ENCODE measurements at regions not wholly inside any gene's neighbourhood (a gene's known extent, or its start where the extent isn't known, plus 50 kb on each side); places are given as distances from the start of the nearest gene placed in this dataset.

GRCh38 chr22:26957176-26957575 lies 299.8 kb downstream of the MIAT start:
- H2AFZ ChIP-seq (ENCODE audit: low read length), result no peak overlapping the region
- H4K5ac ChIP-seq (ENCODE audit: insufficient read length, low read depth, low read length), result no peak overlapping the region
- H4K8ac ChIP-seq (replicated peaks; ENCODE audit: insufficient read length, low read depth, low read length), result no peak overlapping the region
- peaks cover 14% of the 10 kb centered on the region for H3K4me1 ChIP-seq (ENCODE audit: insufficient read depth, low read length)
- H2BK12ac ChIP-seq (ENCODE audit: insufficient read length, low read depth, low read length), result no peak overlapping the region
- no peak overlapping the region for H3K14ac ChIP-seq (ENCODE audit: insufficient read depth, low read length)
- H3K79me2 ChIP-seq (ENCODE audit: insufficient read depth, low read length), result no peaks in the 10 kb centered on the region
- H2BK120ac ChIP-seq (ENCODE audit: low read depth, low read length, poor library complexity, severe bottlenecking), result no peak overlapping the region
- H3K23ac ChIP-seq (ENCODE audit: insufficient read length, low read depth, low read length), result no peak overlapping the region
- no peak overlapping the region for H3K4me3 Mint-ChIP-seq
- H3K9me3 ChIP-seq (ENCODE audit: control insufficient read depth, low read depth, low read length), result no peaks in the 10 kb centered on the region
- no peak overlapping the region for H3K27ac Mint-ChIP-seq
- no peaks in the 10 kb centered on the region for H3K23me2 ChIP-seq (ENCODE audit: insufficient read length, low read depth, low read length, poor library complexity, severe bottlenecking)
- no peaks in the 10 kb centered on the region for H4K20me1 ChIP-seq (ENCODE audit: control insufficient read depth, insufficient read depth, insufficient read length)
- no peak overlapping the region for H3K56ac ChIP-seq (ENCODE audit: insufficient read length, low read depth, low read length)
- H2BK5ac ChIP-seq (ENCODE audit: insufficient read length, low read length), result no peak overlapping the region
- peaks cover 52 to 56% of the 10 kb centered on the region in 2 experiments for H3K4me1 Mint-ChIP-seq
- no peak for TF ChIP-seq CTCF (conservative IDR thresholded peaks at IDR 0.05)
- no peak overlapping the region for H2BK20ac ChIP-seq (ENCODE audit: low read depth, low read length, poor library complexity, severe bottlenecking)
- no peaks in the 10 kb centered on the region for H3K79me1 ChIP-seq (ENCODE audit: insufficient read depth, low read depth, low read length, poor library complexity, severe bottlenecking)
- no peak overlapping the region for H3K4me2 ChIP-seq (ENCODE audit: insufficient read depth, insufficient read length, low read length)
- no peak for DNase-seq
- H3K36me3 Mint-ChIP-seq (ENCODE audit: insufficient read depth in 1 of 3, low read depth in 3 of 3), result no peaks in the 10 kb centered on the region
- no peak overlapping the region for H2BK15ac ChIP-seq (ENCODE audit: low read depth, low read length)
- H3K27me3 ChIP-seq (ENCODE audit: insufficient read depth, low read length), result no peaks in the 10 kb centered on the region; the same call in 1 of the 2 replicates
- peaks cover 55% of the 10 kb centered on the region for H3K27me3 Mint-ChIP-seq (ENCODE audit: low read depth)
- WGBS (ENCODE audit: extremely low coverage, insufficient read length, low lambda C conversion rate), result no CpG with 5 or more reads among the region's 3 CpGs
- H3K27ac ChIP-seq (ENCODE audit: insufficient read length, low read depth, low read length), result no peak overlapping the region
- no peak overlapping the region for H3T11ph ChIP-seq (ENCODE audit: low read length)
- H3K9ac ChIP-seq (ENCODE audit: extremely low read depth, insufficient read length, low read length), result no peak overlapping the region
- no peak overlapping the region for H3K4ac ChIP-seq (ENCODE audit: low read depth, low read length)
- no peaks in the 10 kb centered on the region for H3K9me3 Mint-ChIP-seq
- no peak overlapping the region for H4K91ac ChIP-seq (ENCODE audit: insufficient read length, low read depth, low read length)
- no peak overlapping the region for H3K18ac ChIP-seq (ENCODE audit: insufficient read length, low read depth, low read length)
- no peak overlapping the region for H2AK5ac ChIP-seq (ENCODE audit: insufficient read length, low read length)
